NCI-H2029 (cell line): ENCODE measurements at regions not wholly inside any gene's neighbourhood (a gene's known extent, or its start where the extent isn't known, plus 50 kb on each side); places are given as distances from the start of the nearest gene placed in this dataset.

ENCODE experiments used
- DNase-seq: peaks from one replicate; lab custom pipeline; 2025; lab: John Stamatoyannopoulos, UW

DNA sequence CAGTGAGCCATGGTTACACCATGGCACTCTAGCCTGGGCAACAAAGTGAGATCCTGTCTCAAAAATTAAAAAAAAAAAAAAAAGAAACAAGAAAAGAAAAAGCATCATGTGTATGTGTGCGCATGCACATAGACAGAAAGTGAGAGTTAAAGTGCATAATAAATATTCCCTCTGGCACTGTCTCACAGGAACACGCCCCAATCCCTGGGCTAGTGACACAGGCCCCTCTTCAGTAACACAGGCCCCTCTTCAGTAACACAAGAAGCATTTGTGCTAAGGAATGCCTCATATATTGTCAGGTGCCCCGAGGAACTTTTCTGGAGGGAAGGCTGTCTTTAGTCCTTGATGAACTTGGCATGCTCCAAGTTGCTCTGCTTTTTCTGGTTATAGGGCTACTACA lies 57.5 kb downstream of the RPL27A start:
- no peak for DNase-seq

DNA sequence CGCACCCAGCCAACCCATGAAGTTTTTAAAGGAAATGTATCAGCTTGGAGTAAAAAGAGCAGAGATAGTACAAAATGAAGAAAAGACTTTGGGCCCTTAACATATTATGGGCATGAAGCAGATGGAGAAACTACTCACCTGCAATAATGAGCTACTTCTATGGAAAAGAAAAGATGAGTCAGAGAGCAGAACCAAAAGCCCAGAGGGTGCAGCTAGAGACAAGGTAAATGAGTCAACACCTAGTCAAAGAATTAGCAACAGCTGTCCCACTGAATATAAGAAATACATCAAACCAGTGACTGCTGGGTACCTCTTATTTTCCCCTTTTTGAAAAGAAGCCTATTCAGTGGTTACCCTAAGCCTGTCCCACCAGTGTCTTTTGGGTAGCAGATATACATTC lies 61.8 kb downstream of the RPL27A start:
- DNase-seq: no peak

DNA sequence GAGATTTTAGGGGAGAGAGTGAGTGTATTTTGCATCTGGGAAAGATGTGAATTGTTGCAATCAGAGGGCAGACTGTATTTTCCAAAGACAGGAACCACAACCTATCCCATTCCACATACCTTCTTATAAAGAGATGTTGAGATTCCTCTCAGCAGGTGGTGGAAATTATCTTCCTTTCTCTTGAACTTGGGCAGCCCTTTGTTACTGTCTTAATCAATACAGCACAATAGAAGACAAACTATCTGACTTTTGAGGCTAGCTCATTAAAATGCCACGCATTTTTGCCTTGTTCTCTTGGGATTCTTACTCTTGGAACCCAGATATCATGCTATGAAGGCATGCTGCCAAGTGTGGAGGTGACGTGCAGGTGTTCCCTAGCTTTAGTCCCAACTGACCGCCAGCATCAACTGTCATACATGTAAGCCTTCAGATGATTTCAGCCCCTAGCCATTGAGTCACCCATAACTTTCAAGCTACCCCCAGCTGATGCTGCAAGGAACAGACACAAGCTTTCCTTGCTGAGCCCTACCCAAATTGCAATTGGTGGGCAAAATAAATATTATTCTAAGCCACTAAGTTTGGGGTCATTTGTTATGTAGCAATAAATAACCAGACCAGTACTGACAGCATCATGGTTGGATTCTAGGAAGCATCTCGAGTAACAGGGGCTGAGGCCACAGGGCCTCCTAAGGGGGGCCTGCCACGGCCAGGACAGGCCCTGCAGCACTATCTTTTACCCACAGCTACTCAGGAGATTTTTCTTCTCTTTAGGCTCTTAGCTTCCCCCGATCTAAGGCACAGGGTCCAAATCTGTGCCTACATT lies 63.0 kb downstream of the RPL27A start:
- no peak for DNase-seq

DNA sequence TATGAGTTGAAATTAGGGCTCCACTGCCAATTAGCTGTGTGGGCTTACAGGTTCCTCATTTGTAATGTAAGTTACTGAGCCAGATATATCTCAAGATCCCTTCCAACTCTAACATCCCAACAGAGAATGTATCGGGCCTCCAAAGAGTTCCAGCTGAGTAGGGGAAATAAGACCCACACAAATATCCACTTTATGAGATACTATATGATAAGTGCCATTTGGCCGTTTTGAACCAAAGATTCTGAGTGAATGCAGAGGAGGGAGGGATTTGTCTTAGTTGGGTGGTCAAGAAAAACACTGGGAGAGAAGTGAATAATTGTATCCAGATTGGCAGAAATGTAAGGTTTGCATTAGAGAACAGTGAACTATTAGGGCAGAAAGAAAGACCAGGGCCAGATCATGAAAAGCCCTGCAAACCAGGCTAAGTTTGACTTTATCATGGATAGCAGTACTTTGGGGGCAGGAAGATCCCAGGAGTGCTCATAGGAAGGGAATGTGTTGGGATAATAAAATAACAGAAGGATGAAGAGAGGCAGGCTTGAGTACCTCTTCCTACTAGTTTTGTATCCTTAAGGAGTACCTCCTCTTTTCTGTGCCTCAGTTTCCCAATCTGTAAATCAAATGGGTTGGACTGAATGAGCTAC lies 63.9 kb downstream of the RPL27A start:
- no peak for DNase-seq

DNA sequence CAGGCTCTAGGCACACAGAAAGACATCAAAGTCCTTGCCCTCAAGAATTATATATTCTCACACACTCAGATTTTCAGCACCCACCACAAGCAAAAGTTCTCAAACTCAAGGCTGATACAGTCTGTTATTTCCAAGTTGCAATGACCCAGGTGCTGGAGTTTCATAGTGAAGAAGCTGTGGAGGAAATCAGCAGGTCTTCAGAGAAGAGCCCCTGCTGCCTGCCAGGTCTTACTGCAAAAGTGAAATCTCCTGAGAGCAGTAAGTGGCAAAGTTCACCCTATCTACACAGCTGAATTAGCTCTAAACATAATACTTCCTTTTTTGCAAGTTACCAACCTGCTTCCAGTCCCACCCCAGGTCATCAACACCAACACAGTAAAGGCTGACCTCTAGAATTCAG lies 64.6 kb downstream of the RPL27A start:
- DNase-seq: no peak

DNA sequence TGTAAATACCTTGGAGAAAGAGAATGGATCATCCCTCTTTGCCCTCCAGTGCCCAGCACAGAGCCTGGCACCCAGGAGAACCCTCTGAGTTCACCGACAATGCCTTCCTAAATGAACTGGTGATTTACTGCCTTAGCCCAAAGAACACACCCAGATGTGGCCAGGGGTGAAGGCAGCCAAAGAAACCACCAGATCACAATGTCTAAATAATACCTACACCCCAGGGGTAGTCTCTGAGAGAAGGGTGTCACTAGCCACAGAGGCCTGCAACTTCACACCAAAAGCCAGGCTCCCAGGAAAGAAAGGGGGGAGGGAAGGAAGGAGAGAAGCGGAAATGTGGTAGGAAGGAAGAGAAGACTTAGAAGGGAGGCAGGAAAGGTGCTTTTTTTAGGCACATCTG lies 65.7 kb downstream of the RPL27A start:
- no peak for DNase-seq

DNA sequence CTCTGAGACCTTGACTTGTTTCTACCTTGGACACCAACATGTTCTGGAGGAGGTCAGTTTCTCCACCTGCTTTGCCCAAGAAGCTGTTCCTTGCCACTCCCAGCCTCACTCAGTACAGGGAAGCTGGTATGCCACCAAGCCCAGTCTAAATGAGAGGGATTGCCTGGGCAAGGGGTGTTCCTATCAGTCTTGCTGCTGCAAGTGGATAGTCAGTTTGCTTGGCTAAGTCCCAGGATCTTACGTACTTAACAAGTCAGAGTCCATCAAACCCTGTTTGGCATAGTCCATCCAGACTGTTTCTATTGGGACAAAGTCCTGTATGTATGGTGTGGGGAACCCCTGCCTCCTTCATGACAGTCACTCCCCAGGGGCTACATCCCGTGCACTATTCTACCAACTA lies 66.6 kb downstream of the RPL27A start:
- no peak for DNase-seq

DNA sequence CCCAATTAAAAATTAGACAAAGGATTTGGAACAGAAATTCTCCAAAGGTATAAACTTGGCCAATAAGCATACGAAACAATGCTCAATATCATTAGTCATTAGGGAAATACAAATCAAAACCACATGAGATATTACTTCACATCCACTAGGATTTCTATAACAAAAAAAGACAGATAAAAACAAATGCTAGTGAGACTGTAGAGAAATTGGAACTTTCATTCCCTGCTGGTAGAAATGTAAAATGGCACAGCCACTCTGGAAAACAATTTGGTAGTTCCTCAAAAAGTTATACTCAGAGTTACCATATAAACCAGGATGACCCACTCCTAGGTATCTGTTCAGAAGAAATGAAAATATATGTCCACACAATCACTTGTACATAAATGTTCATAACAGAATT lies 71.6 kb downstream of the RPL27A start:
- DNase-seq: no peak

DNA sequence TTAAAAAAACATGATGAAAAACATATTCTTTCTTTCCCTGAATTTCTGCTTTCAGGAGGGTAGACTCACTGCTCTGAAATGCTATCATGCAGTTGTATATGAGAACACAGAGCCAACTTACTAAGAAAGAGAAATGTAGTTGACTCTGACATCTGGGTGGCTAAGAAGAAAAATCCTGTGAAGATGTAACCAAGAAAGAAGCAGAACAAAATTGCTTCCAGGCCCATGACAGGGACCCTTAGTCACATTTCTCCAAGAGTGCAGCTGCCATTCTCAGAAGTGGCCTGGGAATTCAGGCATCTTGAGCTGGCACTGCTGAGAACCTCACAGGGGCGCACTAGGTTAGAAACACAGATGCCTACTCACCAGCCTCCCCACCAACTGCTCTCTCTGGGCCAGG lies 73.6 kb downstream of the RPL27A start:
- DNase-seq: no peak

DNA sequence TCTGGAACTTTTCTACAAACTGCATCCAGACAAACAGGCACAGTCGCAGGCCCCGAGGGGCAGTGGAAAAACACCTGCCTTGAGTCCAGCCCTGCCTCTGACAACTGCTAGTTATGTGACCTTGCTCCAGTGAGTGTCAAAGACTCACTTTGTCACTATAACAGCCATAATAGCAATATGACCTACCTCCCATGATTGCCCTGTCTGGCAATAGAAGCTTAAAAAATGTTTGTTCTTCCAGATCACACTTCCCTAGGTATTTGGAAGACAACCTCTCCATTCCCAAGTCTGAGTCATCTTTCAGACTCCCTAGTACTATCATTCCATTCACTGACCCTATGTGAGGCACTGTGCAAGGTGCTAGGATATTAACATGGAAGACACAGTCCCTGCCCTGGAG lies 74.5 kb downstream of the RPL27A start:
- DNase-seq: no peak

DNA sequence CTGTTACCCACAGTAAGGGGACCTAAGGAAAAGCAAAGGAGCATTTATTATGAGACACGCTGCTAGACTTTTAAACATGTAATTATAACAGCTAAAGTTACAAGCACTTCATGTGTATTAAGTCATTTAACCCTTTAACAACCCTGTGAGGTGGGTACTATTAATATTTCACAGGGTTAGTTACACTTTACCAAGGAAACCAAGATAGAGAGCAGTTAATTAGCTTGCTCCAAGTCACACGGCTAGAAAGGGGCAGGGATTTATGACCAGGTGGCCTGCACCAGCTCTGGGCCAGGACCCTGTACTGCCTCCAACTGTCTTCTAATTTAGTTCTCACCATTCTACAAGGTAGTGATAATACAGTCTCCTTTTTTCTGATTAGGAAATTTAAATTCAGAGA lies 74.9 kb downstream of the RPL27A start:
- DNase-seq: no peak

DNA sequence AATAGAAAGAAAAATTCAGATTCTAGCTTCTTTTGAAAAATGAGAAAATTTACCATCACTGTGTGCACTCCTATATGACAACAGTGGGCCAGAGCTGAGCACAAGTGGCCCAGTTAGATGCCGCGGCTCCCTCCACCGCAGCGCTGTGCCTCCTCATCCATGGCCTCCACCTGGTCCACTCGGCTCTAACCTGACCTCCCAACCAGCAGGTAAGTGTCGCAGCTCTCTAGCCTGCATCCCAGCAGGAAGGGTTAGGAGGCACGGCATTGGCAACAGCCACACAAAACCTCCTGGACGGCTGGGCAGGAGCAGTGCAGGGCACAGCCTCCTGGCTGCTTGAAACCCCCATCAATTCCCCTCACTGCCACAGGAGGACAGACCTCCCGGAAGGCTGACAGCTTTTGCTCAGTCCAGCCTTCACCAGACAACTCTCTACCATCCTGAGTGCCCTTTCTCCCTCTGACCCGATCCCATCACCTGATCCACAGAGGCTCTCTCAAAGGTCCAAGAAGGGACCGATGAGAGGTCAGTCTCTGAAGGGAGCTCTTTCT lies 76.1 kb downstream of the RPL27A start:
- DNase-seq: no peak

DNA sequence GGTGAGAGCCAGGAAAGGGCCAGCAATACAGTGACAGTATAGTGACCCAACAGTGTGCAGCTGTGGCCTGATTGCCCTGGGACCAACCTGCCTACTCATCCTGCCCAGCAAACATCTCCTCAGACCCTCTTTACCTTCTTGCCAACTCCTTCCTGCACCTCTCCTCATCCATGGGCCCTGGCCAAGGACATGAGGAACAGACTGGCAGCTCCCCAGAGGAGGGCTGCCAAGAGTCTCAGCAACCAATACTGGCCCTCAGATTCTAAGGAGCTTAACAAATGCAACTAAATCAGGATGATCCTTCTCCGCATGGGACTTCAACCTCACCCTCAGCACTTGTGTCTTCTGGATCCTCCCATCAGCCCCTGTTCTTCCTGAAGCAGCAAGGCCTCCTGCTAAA lies 77.0 kb downstream of the RPL27A start:
- no peak for DNase-seq

DNA sequence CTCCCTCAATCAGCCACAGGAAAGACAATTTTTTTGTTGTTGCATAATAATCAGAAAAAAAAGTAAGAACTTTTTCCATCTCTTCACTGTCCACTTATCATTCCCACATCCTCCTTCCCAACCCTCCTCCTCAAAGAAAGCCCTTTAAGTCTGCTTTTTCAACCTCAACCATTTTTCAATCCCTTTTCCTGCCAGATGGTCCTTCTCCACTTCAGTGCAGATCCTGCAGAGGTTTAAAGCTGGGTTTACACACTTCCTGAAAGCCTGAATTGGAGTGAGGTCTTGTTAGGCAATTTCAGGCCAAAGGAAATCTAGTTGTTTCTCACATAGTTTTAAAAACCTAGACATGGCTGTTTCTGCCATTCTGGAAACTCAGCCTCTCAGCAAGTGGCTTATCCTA lies 78.3 kb downstream of the RPL27A start:
- DNase-seq: no peak

DNA sequence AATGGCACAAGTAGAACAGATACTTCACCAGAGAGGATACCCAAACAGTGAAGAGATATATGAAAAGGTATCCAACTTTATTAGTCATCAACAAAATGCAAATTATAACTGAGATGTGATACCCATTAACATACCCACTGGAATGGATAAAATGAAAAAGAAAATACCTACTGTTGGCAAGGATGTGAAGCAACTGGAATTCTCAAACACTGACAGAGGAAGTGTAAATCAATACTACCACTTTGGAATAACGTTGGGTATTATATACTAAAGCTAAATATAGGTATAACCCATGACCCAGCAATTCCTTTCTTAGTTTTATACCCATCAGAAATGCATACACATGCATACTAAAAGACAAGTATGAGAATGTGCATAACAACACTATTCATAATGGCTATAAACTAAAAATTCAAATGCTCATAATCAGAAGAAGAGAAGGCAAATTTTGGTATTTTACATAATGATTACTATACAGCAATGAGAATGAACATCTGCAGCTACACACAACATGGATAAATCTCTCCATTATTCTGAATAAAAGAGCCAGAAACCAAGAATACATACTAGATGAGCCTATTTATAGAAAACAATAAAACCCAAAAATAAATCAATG lies 80.6 kb downstream of the RPL27A start:
- no peak for DNase-seq

DNA sequence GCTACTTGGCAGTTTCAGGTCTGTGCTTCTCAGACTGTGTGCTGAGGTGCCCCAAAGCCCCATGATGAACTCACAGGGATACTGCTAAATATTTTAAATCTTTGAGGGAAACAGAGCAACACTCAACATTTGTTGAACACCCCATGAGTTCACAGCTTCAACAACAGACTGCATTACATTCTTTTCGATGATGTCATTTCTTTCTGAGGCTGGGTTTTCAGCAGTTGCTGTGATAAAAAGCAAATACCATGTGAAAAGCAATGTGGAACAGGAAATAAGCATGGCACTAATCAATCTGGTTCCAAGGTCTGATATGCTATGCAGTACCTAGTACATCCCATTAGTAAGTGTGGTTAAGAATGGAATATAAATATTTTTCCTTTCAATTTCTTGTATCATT lies 82.7 kb downstream of the RPL27A start:
- DNase-seq: no peak

DNA sequence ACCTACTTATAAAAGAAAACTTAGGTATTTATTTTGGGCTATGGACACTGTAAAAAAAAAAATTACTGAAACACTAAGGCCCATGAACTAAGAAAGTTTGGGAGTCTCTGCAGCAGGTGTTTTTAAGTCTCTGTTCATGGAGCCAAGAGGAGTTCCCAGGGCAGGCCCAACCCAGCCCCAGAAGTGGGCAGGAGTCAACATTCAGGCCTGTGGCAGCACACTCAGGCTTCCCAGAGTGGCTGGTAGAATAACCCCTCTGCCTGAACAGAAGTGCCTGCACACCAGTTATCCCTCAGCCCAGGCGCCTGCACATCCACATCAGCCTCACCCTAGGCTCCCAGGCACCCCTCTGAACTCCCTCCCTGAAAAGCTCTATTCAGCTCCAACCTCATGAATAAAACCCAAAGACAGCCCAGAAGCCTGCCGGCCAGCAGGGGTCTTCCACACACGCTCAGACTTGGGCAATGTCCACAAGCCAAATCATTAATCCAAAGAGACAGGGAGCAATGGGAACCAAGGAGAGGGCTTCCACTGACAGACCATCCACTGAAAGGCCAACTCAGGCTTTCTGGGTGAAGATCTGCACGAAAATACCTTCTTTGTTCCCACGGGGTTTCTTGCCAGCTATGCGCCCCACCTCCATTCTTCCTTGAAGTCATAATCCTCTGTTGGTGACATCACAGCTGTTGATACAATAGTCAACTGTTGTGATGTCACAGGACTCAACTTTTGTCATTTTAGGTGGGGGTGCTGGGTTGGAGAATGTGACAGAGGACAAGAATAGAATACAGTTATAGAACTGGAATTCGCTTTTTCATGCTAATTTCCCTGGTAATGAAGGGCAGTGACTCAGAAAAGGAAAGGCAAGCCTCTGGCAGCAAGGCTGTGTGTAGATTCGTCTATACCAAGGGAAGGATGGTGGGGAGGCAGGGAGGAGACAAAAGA lies 83.7 kb downstream of the RPL27A start:
- no peak for DNase-seq

DNA sequence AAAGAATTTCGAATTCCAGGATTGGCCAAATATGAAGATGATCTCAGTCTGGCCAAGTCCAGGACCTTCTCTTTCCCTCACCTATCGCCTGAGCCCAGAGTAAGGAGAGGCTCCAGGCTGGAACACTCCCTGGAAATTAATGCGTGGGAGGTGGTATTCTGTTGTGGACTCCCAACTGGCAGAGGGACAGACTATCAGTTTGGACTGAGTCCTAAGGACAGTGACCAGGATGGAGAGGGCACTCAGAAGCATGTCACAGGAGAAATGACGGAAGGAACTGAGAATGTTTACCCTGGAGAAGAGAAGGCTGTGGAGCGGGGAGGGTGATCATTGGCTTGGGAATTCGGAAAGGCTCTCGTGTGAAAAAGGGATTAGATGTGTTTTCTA lies 84.4 kb downstream of the RPL27A start:
- DNase-seq: no peak

DNA sequence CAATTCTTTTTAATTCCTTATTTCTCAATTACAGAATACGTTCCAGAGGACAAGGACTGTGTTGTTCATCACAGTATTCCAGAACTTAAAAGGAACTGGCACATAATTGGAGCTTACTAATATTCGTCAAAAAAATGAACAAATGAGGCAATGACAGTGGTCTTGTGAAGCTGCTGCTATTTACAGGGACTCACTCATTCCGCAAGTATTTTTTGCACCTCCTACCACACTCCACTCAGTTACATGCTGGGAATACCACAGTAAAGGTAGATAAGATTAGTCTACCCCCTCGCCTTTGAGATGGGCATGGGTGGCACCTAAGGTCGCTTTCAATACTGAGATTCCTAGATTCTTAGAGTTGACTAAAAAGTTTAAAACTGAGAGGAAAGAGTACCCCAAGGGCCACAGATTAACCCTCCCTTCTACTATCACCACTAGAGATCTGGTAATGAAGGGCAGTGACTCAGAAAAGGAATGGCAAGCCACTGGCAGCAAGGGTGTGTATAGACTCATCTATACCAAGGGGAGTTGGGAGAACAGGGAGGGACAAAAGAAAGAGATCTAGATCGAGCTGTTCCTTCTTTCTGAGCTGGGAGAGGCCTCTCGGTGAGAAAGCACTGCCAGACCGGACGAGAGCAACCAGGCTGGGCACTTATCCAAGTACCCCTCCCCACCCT lies 85.0 kb downstream of the RPL27A start:
- DNase-seq: no peak

DNA sequence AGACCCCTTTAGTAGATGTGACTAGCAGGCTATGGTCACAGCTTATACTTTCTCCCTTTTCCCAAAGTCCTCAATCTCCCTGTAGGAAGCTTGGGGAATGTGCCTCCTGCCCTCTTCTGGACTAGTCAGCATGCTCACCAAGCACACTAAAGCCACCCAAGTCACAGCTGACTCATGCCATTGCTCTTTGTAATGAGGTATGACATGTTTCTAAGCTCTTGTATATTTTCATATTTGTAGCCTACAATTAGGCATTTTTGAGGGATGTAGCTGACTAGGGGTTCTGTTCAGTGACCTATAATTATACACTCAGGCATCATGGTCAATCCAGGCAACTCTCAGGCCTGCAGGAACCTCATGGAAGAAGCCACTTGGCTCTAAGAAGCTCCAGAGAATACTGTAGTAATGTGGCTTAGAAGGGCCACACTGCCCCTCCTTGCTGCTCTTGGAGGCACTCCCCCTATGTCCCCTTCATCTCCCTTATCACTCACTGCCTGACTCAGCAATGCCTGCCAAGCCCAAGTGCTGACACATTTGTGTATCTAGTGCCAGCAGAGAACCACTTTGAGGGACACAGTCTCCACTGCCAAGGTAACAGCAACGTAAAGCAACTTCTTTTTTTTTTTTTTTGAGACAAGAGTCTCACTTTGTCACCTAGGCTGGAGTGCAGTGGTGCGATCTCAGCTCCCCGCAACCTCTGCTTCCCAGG lies 86.2 kb downstream of the RPL27A start:
- no peak for DNase-seq
